ENCODE measurements at regions not wholly inside any gene's neighbourhood (a gene's known extent, or its start where the extent isn't known, plus 50 kb on each side); places are given as distances from the start of the nearest gene placed in this dataset.

GRCh38 chr3:178263236-178263916 is 272.9 kb upstream of the KCNMB2 start:
- H3K9ac ChIP-seq (ENCODE audit: low read length): no peak overlapping the region
- TF ChIP-seq EP300 (conservative IDR thresholded peaks at IDR 0.05; ENCODE audit: poor library complexity, severe bottlenecking): no peak
- no peak for TF ChIP-seq REST (IDR thresholded peaks at IDR 0.05; ENCODE audit: borderline replicate concordance)
- TF ChIP-seq TAF1 (IDR thresholded peaks at IDR 0.05; ENCODE audit: low read depth): no peak
- H3K79me2 ChIP-seq (replicated peaks; ENCODE audit: insufficient read depth, low read length): no peaks in the 10 kb centered on the region
- no peak overlapping the region for H3K4me2 ChIP-seq (ENCODE audit: low read length)
- H3K27ac ChIP-seq (ENCODE audit: low read length): no peak overlapping the region
- H3K27me3 ChIP-seq (ENCODE audit: insufficient read depth, low read depth, low read length): no peaks in the 10 kb centered on the region
- H3K9me3 ChIP-seq (ENCODE audit: low read length): no peaks in the 10 kb centered on the region
- H4K20me1 ChIP-seq (ENCODE audit: insufficient read depth): no peaks in the 10 kb centered on the region
- no peak overlapping the region for H3K4me3 ChIP-seq (ENCODE audit: low read length)
- no peak overlapping the region for H2AFZ ChIP-seq (ENCODE audit: low read depth, low read length)
- no peaks in the 10 kb centered on the region for H3K36me3 ChIP-seq (ENCODE audit: insufficient read depth, low read length)
- no peaks in the 10 kb centered on the region for H3F3A ChIP-seq (ENCODE audit: insufficient read depth, low read length, poor library complexity, severe bottlenecking)
- H3K9me2 ChIP-seq (ENCODE audit: insufficient read depth, low read length): no peaks in the 10 kb centered on the region

- Histone ChIP-seq H3K9me3 (ENCODE audit: low read length) (no peaks in the 10 kb centered on the region), H3K27ac (ENCODE audit: low read length) (no peak overlapping the region), H2AFZ (ENCODE audit: low read depth, low read length) (no peak overlapping the region), H3K27me3 (ENCODE audit: insufficient read depth, low read depth, low read length) (no peaks in the 10 kb centered on the region), H3K9me2 (ENCODE audit: insufficient read depth, low read length) (no peaks in the 10 kb centered on the region), H3K79me2 (replicated peaks; ENCODE audit: insufficient read depth, low read length) (no peaks in the 10 kb centered on the region), H4K20me1 (ENCODE audit: insufficient read depth) (no peaks in the 10 kb centered on the region), H3K4me2 (ENCODE audit: low read length) (no peak overlapping the region), H3K4me3 (ENCODE audit: low read length) (no peak overlapping the region), H3F3A (ENCODE audit: insufficient read depth, low read length, poor library complexity, severe bottlenecking) (no peaks in the 10 kb centered on the region), H3K9ac (ENCODE audit: low read length) (no peak overlapping the region), H3K36me3 (ENCODE audit: insufficient read depth, low read length) (no peaks in the 10 kb centered on the region)
- TF ChIP-seq MXI1 (conservative IDR thresholded peaks at IDR 0.05; ENCODE audit: poor library complexity, severe bottlenecking) (no peak), TAF1 (IDR thresholded peaks at IDR 0.05; ENCODE audit: low read depth) (no peak), REST (IDR thresholded peaks at IDR 0.05; ENCODE audit: borderline replicate concordance) (no peak), SMC3 (conservative IDR thresholded peaks at IDR 0.05; ENCODE audit: poor library complexity) (no peak), POLR2AphosphoS5 (IDR thresholded peaks at IDR 0.05) (no peak), EZH2 (IDR thresholded peaks at IDR 0.05; ENCODE audit: borderline replicate concordance, insufficient read depth, low read length, poor library complexity, severe bottlenecking) (no peak), CTCF (IDR thresholded peaks at IDR 0.05; ENCODE audit: poor library complexity, severe bottlenecking) (no peak), EP300 (conservative IDR thresholded peaks at IDR 0.05; ENCODE audit: poor library complexity, severe bottlenecking) (no peak), RAD21 (conservative IDR thresholded peaks at IDR 0.05) (no peak)
Measured at GRCh38 chr3:178267158-178267844, 268.9 kb upstream of the KCNMB2 start.

Measured in neural cell (in vitro differentiated cells).